GM13976 (cell line): ENCODE measurements at regions not wholly inside any gene's neighbourhood (a gene's known extent, or its start where the extent isn't known, plus 50 kb on each side); places are given as distances from the start of the nearest gene placed in this dataset.
"Not testable (repeated sequence)": the region's sequence is repeated elsewhere in the genome, so short reads cannot be mapped to it uniquely, and the experiment has no call there.

Experiments
- DNase-seq: peaks from one replicate; pipeline ENCODE4 v3.0.0; 2012; ENCODE audit warnings: low spot score
- in situ Hi-C: fragments of 300-500 bp; cut with MboI; formaldehyde crosslinking; loops from one replicate; pipeline ENCODE4 v1.12.0; 2022; ENCODE audit warnings: low sequenced_read_pairs, mixed read lengths, inconsistent platforms; ENCODE audit not compliant: unreplicated experiment
- TF ChIP-seq, protein P1 (sequence below): IDR thresholded peaks from 2 replicates; pipeline ENCODE4 v1.5.1; 2012; ENCODE audit warnings: borderline replicate concordance, mild to moderate bottlenecking; ENCODE audit not compliant: insufficient read depth; ENCODE audit errors: extremely low read depth, missing control alignments, control extremely low read depth

DNA sequence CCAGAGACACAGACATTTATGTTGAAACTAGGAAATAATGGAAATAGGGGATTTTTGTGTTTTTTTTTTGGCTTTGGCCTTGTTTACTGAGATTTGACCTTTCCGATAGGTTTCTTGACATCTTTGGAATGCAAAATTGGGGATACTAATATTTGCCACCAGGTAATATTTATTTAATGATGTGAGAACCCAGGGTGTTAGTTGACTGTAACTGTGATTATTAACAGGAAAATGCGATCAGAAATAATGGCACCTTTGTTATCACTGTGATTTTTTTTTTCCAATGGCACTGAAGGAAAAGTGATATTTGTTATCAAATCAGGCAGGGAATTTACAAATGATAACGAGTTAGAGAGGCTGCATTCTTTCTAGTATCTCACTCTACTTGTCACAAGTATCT lies 330.5 kb downstream of the SOX4 start:
- TF ChIP-seq, protein P1, sequence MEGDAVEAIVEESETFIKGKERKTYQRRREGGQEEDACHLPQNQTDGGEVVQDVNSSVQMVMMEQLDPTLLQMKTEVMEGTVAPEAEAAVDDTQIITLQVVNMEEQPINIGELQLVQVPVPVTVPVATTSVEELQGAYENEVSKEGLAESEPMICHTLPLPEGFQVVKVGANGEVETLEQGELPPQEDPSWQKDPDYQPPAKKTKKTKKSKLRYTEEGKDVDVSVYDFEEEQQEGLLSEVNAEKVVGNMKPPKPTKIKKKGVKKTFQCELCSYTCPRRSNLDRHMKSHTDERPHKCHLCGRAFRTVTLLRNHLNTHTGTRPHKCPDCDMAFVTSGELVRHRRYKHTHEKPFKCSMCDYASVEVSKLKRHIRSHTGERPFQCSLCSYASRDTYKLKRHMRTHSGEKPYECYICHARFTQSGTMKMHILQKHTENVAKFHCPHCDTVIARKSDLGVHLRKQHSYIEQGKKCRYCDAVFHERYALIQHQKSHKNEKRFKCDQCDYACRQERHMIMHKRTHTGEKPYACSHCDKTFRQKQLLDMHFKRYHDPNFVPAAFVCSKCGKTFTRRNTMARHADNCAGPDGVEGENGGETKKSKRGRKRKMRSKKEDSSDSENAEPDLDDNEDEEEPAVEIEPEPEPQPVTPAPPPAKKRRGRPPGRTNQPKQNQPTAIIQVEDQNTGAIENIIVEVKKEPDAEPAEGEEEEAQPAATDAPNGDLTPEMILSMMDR: no peak
- DNase-seq: no peak
- in situ Hi-C loops: no loop called here

GRCh38 chr6:21928827-21929226 lies 335.3 kb downstream of the SOX4 start:
- TF ChIP-seq, protein P1: no peak
- DNase-seq: no peak
- in situ Hi-C loops: loop anchor here (25.0 kb wide), 1 partner anchor 1367 kb away; no protein-coding TSS in a partner anchor

- in situ Hi-C loops: loop anchor here (25.0 kb wide), 1 partner anchor 1369 kb away; no protein-coding TSS in a partner anchor
- TF ChIP-seq, protein P1: no peak
- no peak for DNase-seq
Measured at GRCh38 chr6:21931641-21932335, 338.2 kb downstream of the SOX4 start.

DNA sequence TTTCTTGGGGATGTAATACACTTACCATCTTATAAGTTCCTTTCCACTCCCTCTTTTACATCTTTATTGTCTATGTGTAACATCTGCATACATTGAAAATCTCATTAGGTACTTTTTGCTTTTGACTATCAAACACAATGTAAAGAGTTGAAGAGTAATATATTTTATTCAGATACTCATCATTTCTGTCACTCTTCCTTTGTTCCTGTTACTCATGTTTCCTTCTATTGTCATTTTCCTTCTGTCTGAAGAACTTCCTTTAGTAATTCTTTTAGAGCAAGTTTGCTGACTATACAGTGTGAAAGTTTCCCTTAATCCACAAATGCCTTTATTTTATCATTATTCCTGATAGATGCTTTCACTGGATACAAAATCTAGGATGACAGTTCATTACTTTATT lies 339.8 kb downstream of the SOX4 start:
- in situ Hi-C loops: loop anchor here (25.0 kb wide), 1 partner anchor 1371 kb away; no protein-coding TSS in a partner anchor
- DNase-seq: no peak
- TF ChIP-seq, protein P1: no peak

GRCh38 chr6:21935142-21935541 lies 341.6 kb downstream of the SOX4 start:
- TF ChIP-seq, protein P1: no peak
- in situ Hi-C loops: loop anchor here (25.0 kb wide), 1 partner anchor 1373 kb away; no protein-coding TSS in a partner anchor
- no peak for DNase-seq

- in situ Hi-C loops: loop anchor here (25.0 kb wide), 1 partner anchor 1373 kb away; no protein-coding TSS in a partner anchor
- TF ChIP-seq, protein P1: peak; percentile 30
- no peak for DNase-seq
Measured at GRCh38 chr6:21935561-21936028, 342.0 kb downstream of the SOX4 start.

- TF ChIP-seq, protein P1: no peak
- in situ Hi-C loops: loop anchor here (25.0 kb wide), 1 partner anchor 1375 kb away; no protein-coding TSS in a partner anchor
- DNase-seq: no peak
Measured at GRCh38 chr6:21937466-21937865, 343.9 kb downstream of the SOX4 start.

DNA sequence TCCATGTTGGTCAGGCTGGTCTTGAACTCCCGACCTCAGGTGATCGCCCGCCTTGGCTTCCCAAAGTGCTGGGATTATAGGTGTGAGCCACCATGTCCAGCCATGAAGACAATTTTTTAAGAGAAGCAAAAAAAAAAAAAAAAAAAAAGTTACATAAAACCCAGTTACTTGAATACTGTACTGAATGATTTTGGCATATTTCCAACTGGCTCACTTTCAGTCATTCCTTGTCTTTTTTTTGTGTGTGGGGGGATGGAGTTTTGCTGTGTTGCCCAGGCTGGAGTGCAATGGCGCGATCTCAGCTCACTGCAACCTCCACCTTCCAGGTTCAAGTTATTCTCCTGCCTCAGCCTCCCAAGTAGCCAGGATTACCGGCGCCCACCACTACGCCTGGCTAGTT lies 345.5 kb downstream of the SOX4 start:
- in situ Hi-C loops: loop anchor here (25.0 kb wide), 1 partner anchor 1377 kb away; no protein-coding TSS in a partner anchor
- DNase-seq: not testable (repeated sequence)
